Thoracic aorta (tissue), 2 donors: ENCODE measurements at regions not wholly inside any gene's neighbourhood (a gene's known extent, or its start where the extent isn't known, plus 50 kb on each side); places are given as distances from the start of the nearest gene placed in this dataset.

Source experiments
- ATAC-seq: fragments of 150-250 bp; one replicate; pipeline ENCODE4 v1.8.0; 2017; ENCODE audit warnings: low read depth; ENCODE audit not compliant: insufficient number of reproducible peaks, low FRiP score
- DNase-seq: peaks from one replicate; pipeline ENCODE4 v3.0.0-alpha.2; 2020; ENCODE audit warnings: low spot score
- H3K27ac ChIP-seq, 2 donors: fragments of 200-600 bp; sonication (generic); 1 replicate in 1 of 2; 2 replicates in 1 of 2; pipeline ENCODE4 v1.5.1; 2016; ENCODE audit warnings: mild to moderate bottlenecking in 2 of 2, moderate library complexity in 2 of 2
- H3K27me3 ChIP-seq: fragments of 200-600 bp; sonication (generic); replicated peaks from 2 replicates; pipeline ENCODE4 v1.6.0; 2016; ENCODE audit warnings: mild to moderate bottlenecking; ENCODE audit not compliant: insufficient read depth
- H3K36me3 ChIP-seq: fragments of 200-600 bp; sonication (generic); one replicate; pipeline ENCODE4 v1.5.1; 2016
- H3K4me1 ChIP-seq, 2 donors: fragments of 200-600 bp; sonication (generic); 1 replicate in 1 of 2; 2 replicates in 1 of 2; pipeline versions ENCODE4 v1.5.1 to v1.6.0; 2016; ENCODE audit warnings: low read depth in 2 of 2, mild to moderate bottlenecking in 1 of 2; ENCODE audit not compliant: control insufficient read depth in 1 of 2
- H3K4me3 ChIP-seq: fragments of 200-600 bp; sonication (generic); 2 replicates; pipeline ENCODE4 v1.5.1; 2016; ENCODE audit warnings: mild to moderate bottlenecking
- H3K9me3 ChIP-seq: fragments of 200-600 bp; sonication (generic); 2 replicates; pipeline ENCODE4 v1.5.1; 2016
- CTCF ChIP-seq: fragments of 200-600 bp; sonication (generic); IDR thresholded peaks from one replicate; pipeline ENCODE4 v1.5.1; 2019; ENCODE audit warnings: antibody characterized with exemption

DNA sequence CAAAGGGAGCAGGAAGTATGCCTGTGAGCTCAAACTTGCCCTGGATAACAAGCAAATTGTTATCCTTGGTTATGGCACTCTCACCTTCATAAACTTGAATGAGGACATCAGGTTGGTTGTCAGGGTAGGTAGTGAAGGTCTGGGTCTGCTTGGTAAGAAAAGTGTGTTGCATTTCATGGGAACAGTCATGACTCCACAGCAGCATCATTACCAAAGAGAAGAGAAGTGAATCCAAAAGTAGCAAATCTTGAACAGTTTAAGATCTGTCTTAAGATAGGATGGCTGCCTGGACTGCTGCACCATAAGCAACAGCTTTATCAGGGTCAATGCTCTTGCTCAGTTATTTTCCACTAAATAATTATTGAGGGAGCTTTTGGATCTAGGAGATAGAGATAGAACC, 350.7 kb upstream of the MAP2 start:
- H3K27me3 ChIP-seq: no peaks in the 10 kb centered on the region
- no peak overlapping the region for H3K27ac ChIP-seq
- no peak overlapping the region for H3K4me3 ChIP-seq
- H3K9me3 ChIP-seq: no peaks in the 10 kb centered on the region
- DNase-seq (no peak), ATAC-seq (no peak)
- no peaks in the 10 kb centered on the region for H3K36me3 ChIP-seq
- TF ChIP-seq CTCF: no peak
- H3K4me1 ChIP-seq: no peaks in the 10 kb centered on the region

- no peak for TF ChIP-seq CTCF
- ATAC-seq (no peak), DNase-seq (no peak)
- no peaks in the 10 kb centered on the region for H3K27me3 ChIP-seq
- H3K4me3 ChIP-seq: no peak overlapping the region
- no peaks in the 10 kb centered on the region for H3K9me3 ChIP-seq
- no peaks in the 10 kb centered on the region for H3K36me3 ChIP-seq
- H3K4me1 ChIP-seq: no peaks in the 10 kb centered on the region
- no peak overlapping the region for H3K27ac ChIP-seq
Observed at GRCh38 chr2:209074711-209075110, 349.1 kb upstream of the MAP2 start.

- no peak for TF ChIP-seq CTCF
- Histone ChIP-seq H3K36me3 (no peaks in the 10 kb centered on the region), H3K4me1 (no peaks in the 10 kb centered on the region), H3K27ac (no peak overlapping the region), H3K9me3 (no peaks in the 10 kb centered on the region), H3K27me3 (no peaks in the 10 kb centered on the region), H3K4me3 (no peak overlapping the region)
- no peak for DNase-seq
- no peak for ATAC-seq
Observed at GRCh38 chr2:209076151-209076550, 347.7 kb upstream of the MAP2 start.

GRCh38 chr2:209086761-209087160, 337.1 kb upstream of the MAP2 start:
- no peaks in the 10 kb centered on the region for H3K27me3 ChIP-seq
- no peak overlapping the region for H3K27ac ChIP-seq
- no peak for TF ChIP-seq CTCF
- no peak overlapping the region for H3K4me3 ChIP-seq
- no peaks in the 10 kb centered on the region for H3K4me1 ChIP-seq
- H3K36me3 ChIP-seq: no peaks in the 10 kb centered on the region
- H3K9me3 ChIP-seq: no peaks in the 10 kb centered on the region
- DNase-seq (no peak), ATAC-seq (no peak)

GRCh38 chr2:209091056-209091455, 332.8 kb upstream of the MAP2 start:
- DNase-seq (no peak), ATAC-seq (no peak)
- no peaks in the 10 kb centered on the region for H3K9me3 ChIP-seq
- TF ChIP-seq CTCF: no peak
- no peaks in the 10 kb centered on the region for H3K4me1 ChIP-seq
- no peaks in the 10 kb centered on the region for H3K36me3 ChIP-seq
- H3K4me3 ChIP-seq: no peak overlapping the region
- H3K27ac ChIP-seq: no peak overlapping the region
- no peaks in the 10 kb centered on the region for H3K27me3 ChIP-seq
